GM06990 (cell line): ENCODE measurements at regions not wholly inside any gene's neighbourhood (a gene's known extent, or its start where the extent isn't known, plus 50 kb on each side); places are given as distances from the start of the nearest gene placed in this dataset.

Experiments
- DNase-seq: peaks from one replicate; pipeline ENCODE4 v3.0.0-alpha.2; 2011; ENCODE audit not compliant: insufficient read length; ENCODE audit errors: extremely low read depth
- H3K27me3 ChIP-seq: replicated peaks from 2 replicates; pipeline ENCODE4 v1.6.0; 2011; ENCODE audit warnings: low read length; ENCODE audit not compliant: control insufficient read depth, insufficient read depth
- H3K36me3 ChIP-seq: 2 replicates; pipeline ENCODE4 v1.5.1; 2011; ENCODE audit warnings: low read length; ENCODE audit not compliant: control insufficient read depth, insufficient read depth
- H3K4me3 ChIP-seq: replicated peaks from 2 replicates; pipeline ENCODE4 v1.5.1; 2011; ENCODE audit warnings: low read depth, mild to moderate bottlenecking, control low read depth, low read length
- TF ChIP-seq, protein P1 (sequence below): IDR thresholded peaks from 2 replicates; pipeline ENCODE4 v1.5.1; 2011; ENCODE audit warnings: low read length, control low read depth, mild to moderate bottlenecking, inconsistent platforms; ENCODE audit not compliant: insufficient read depth, poor library complexity, severe bottlenecking

DNA sequence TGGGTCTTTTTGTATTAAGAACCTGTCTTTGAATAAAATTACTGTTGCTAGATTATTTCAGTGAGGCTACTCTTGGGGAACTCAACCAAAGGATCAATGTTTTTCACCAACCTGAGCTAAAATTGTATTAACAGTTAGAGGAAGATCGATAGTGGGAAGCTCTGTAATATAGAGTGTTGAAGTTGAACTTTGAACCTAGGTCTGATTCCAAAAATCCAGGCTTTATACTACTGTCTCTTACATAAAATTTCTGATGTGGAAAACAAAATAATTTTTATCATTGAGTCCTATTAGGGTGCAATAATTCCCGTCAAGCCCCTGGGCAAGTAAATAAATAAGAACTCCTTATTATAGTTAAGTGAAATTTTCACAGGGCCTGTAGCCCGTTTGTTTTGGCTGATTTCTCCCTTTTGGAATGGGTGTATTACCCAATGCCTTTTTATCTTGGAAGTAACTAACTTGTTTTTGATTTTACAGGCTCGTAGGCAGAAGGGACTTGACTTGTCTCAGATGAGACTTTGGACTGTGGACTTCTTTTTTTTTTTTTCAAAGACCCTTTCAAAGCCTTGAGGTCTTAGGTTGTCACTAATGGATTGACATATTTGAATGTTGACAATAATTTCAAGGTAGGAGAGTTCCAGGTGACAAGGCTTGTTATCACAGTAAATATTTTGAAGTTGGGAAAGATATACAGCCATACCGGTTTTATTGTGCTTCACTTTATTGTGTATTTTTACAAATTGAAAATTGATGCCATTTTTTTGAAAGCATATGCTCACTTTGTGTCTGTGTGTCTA lies 276.1 kb downstream of the NFKBIZ start:
- no peak overlapping the region for H3K4me3 ChIP-seq
- DNase-seq = no peak
- H3K36me3 ChIP-seq = no peaks in the 10 kb centered on the region
- TF ChIP-seq, protein P1, sequence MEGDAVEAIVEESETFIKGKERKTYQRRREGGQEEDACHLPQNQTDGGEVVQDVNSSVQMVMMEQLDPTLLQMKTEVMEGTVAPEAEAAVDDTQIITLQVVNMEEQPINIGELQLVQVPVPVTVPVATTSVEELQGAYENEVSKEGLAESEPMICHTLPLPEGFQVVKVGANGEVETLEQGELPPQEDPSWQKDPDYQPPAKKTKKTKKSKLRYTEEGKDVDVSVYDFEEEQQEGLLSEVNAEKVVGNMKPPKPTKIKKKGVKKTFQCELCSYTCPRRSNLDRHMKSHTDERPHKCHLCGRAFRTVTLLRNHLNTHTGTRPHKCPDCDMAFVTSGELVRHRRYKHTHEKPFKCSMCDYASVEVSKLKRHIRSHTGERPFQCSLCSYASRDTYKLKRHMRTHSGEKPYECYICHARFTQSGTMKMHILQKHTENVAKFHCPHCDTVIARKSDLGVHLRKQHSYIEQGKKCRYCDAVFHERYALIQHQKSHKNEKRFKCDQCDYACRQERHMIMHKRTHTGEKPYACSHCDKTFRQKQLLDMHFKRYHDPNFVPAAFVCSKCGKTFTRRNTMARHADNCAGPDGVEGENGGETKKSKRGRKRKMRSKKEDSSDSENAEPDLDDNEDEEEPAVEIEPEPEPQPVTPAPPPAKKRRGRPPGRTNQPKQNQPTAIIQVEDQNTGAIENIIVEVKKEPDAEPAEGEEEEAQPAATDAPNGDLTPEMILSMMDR = no peak
- no peaks in the 10 kb centered on the region for H3K27me3 ChIP-seq

DNA sequence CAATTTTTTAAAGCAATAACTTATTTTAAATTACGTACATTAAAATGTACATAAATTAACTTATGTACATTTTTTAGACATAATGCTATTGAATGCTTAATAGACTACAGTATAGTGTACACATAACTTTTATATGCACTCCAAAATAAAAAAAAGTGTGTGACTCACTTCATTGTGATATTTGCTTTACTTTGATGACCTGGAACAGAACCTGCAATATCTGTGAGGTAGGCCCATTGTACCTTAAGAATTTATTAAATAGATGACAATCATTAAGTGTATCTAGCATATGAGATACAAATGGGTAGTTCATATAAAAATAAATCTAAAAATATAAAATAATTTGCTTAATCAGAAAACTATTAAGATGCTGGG lies 276.7 kb downstream of the NFKBIZ start:
- no peak for DNase-seq
- Histone ChIP-seq H3K27me3 (no peaks in the 10 kb centered on the region), H3K36me3 (no peaks in the 10 kb centered on the region), H3K4me3 (no peak overlapping the region)
- TF ChIP-seq, protein P1 = no peak

DNA sequence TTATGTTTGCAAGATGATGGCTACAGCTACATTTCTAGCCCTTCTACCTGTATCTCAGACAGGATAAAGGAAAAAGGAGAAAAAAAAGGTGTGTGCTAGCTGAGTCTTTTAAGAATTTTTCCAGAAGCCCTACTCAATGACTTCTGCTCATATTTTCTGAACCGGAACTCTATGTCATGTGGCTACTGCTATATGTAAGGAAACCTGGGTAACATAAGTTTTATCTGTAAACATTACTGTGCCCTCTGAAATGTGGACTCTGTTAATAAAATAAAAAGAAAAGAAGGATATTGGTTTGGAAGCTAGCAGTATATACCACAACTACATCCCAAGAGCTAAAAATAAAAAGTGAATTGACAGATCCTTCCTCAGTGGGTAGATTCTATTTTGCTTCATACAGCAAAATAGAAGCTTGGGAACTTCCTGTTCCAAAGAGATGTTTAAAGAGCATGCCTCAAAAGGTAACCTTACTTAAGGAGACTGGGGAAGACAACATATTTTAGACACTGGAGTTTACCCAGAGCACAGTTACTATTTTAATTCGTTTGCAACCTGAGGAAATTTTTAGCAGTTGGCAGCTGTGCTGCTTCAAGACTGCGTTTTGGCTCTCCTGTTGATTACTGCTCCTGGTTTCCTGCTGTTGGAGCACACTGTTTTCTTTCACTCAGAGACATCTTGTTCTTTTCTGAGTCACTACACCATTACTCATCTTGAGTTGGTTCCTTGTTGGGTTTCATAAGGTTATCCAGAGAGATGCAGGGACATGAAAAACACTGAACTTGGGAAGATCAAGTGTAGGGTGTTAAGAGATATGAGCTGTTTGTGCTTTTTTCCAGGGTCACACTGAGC lies 280.7 kb downstream of the NFKBIZ start:
- no peak overlapping the region for H3K4me3 ChIP-seq
- TF ChIP-seq, protein P1 = no peak
- DNase-seq = no peak
- no peaks in the 10 kb centered on the region for H3K27me3 ChIP-seq
- no peaks in the 10 kb centered on the region for H3K36me3 ChIP-seq

DNA sequence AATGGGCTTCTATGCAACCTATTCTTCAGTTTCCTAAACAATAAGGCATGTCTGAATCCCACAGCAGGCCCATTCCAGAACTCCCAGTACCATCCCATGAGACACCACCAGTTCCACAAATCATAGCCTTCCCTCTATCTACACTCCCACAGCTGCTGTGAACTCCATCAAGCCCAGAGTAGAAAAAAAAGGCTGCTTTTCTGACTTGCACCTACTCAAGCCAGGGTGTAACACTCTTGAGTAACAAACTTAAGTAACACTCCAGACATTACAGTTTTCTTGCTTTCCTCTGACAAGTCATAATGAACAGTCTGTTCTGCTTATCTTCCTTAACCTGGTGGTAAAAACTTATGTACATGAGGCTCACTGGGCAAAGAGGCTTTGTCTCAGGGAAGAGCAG lies 283.1 kb downstream of the NFKBIZ start:
- TF ChIP-seq, protein P1 = no peak

DNA sequence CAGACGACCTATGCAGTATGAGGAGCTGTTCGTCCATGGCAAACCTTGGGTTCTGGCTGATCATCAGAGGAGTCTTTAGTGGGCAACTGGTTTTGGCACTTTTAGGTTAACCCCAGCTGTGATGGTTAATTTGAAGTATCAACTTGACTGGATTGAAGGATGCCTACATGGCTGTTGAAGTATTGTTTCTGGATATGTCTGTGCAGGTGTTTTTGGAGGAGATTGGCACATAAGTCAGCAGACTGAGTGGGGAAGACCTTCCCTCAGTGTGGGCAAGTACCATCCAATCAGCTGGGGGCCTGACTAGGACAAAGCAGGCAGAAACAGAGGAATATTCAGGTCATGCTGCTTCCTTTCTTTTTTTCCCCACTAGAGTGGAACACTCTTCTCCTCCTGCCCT lies 284.1 kb downstream of the NFKBIZ start:
- H3K36me3 ChIP-seq = no peaks in the 10 kb centered on the region
- no peak overlapping the region for H3K4me3 ChIP-seq
- TF ChIP-seq, protein P1 = no peak
- no peak for DNase-seq
- no peaks in the 10 kb centered on the region for H3K27me3 ChIP-seq

More for the DNA sequence above, 283.1 kb downstream of the NFKBIZ start:
- no peak for DNase-seq
- Histone ChIP-seq H3K27me3 (no peaks in the 10 kb centered on the region), H3K36me3 (no peaks in the 10 kb centered on the region), H3K4me3 (no peak overlapping the region)
